Sigmoid colon (tissue), 6 donors: ENCODE measurements at regions not wholly inside any gene's neighbourhood (a gene's known extent, or its start where the extent isn't known, plus 50 kb on each side); places are given as distances from the start of the nearest gene placed in this dataset.

Experiments used
- DNase-seq: peaks from one replicate; pipeline ENCODE4 v3.0.0-alpha.2; 2019
- H3K27ac ChIP-seq, 4 donors: fragments of 200-600 bp; sonication (generic); one replicate each; pipeline ENCODE4 v1.5.1; 2016 to 2019; ENCODE audit warnings: mild to moderate bottlenecking in 1 of 4
- H3K27me3 ChIP-seq, 3 donors: fragments of 200-600 bp; sonication (generic); one replicate each; pipeline ENCODE4 v1.5.1; 2019; ENCODE audit warnings: mild to moderate bottlenecking in 1 of 3
- H3K36me3 ChIP-seq, 4 donors: fragments of 200-600 bp; sonication (generic); one replicate each; pipeline ENCODE4 v1.5.1; 2016 to 2019
- H3K4me1 ChIP-seq, 4 donors: fragments of 200-600 bp; sonication (generic); one replicate each; pipeline ENCODE4 v1.5.1; 2017 to 2019
- H3K4me3 ChIP-seq, 4 donors: fragments of 200-600 bp; sonication (generic); one replicate each; pipeline ENCODE4 v1.5.1; 2017 to 2019; ENCODE audit warnings: mild to moderate bottlenecking in 2 of 4, moderate library complexity in 1 of 4
- H3K9me3 ChIP-seq, 4 donors: fragments of 200-600 bp in 3 of 4; sonication (generic) in 3 of 4; one replicate each; pipeline versions ENCODE4 v1.5.1 to v1.6.1; 2013 to 2019
- CTCF ChIP-seq, 4 experiments: fragments of 450-650 bp in 3 of 4; fragments of 200-600 bp in 1 of 4; IDR thresholded peaks; one replicate each; pipeline ENCODE4 v1.5.1; 2016 to 2019; ENCODE audit warnings: antibody characterized with exemption in 4 of 4, mild to moderate bottlenecking in 3 of 4, moderate library complexity in 2 of 4
- EP300 ChIP-seq, 4 donors: sonication (generic); formaldehyde crosslinking; IDR thresholded peaks; one replicate each; pipeline ENCODE4 v1.6.1; 2017; ENCODE audit warnings: antibody characterized with exemption in 4 of 4
- POLR2A ChIP-seq, 2 donors: fragments of 450-650 bp; IDR thresholded peaks; one replicate each; pipeline ENCODE4 v1.6.1; 2016; ENCODE audit warnings: antibody characterized with exemption in 2 of 2, mild to moderate bottlenecking in 2 of 2, moderate library complexity in 2 of 2
- POLR2AphosphoS5 ChIP-seq, 4 donors: sonication (generic); formaldehyde crosslinking; IDR thresholded peaks; one replicate each; pipeline ENCODE4 v1.6.1; 2017; ENCODE audit warnings: antibody characterized with exemption in 4 of 4
- WGBS, 2 donors: extraction: QIAGEN DNeasy Blood & Tissue Kit; methylation state at CpG; one replicate each; pipeline ENCODE4 v1.1.7; 2013; 5-methylcytosine and 5-hydroxymethylcytosine counted together
- intact Hi-C: fragments of 100-400 bp; cut with DNase I; formaldehyde crosslinking; loops from one replicate; pipeline ENCODE4 v1.15.1; 2023
- donor health status: healthy with polysubstance abuse.
- donor health status: healthy.

- H3K4me3 ChIP-seq, result no peak overlapping the region
- no peak for DNase-seq
- WGBS, 2 donors, result 49 to 64% methylated on average over 10 of the region's 10 CpGs
- no peak for TF ChIP-seq EP300 (IDR thresholded peaks at IDR 0.05)
- no peak for TF ChIP-seq POLR2AphosphoS5 (IDR thresholded peaks at IDR 0.05)
- TF ChIP-seq POLR2A (IDR thresholded peaks at IDR 0.05), result no peak
- no peak for TF ChIP-seq CTCF (IDR thresholded peaks at IDR 0.05)
- peaks cover 0 to 10% (median 5%) of the 10 kb centered on the region in 4 donors for H3K4me1 ChIP-seq
- no peaks in the 10 kb centered on the region for H3K36me3 ChIP-seq
- no peaks in the 10 kb centered on the region for H3K27me3 ChIP-seq
- no peaks in the 10 kb centered on the region for H3K9me3 ChIP-seq
- intact Hi-C loops, result no loop called here
- no peak overlapping the region for H3K27ac ChIP-seq
Observed at GRCh38 chr3:72144773-72145505, 360.0 kb upstream of the PROK2 start.

- no peak overlapping the region for H3K27ac ChIP-seq
- H3K36me3 ChIP-seq, result no peaks in the 10 kb centered on the region
- TF ChIP-seq CTCF (IDR thresholded peaks at IDR 0.05), result no peak
- no peak for TF ChIP-seq POLR2A (IDR thresholded peaks at IDR 0.05)
- TF ChIP-seq POLR2AphosphoS5 (IDR thresholded peaks at IDR 0.05), result no peak
- no peak for TF ChIP-seq EP300 (IDR thresholded peaks at IDR 0.05)
- H3K27me3 ChIP-seq, result no peaks in the 10 kb centered on the region
- 72 to 75% methylated on average over 6 of the region's 6 CpGs for WGBS, 2 donors
- peaks cover 0 to 10% (median 5%) of the 10 kb centered on the region in 4 donors for H3K4me1 ChIP-seq
- no peaks in the 10 kb centered on the region for H3K9me3 ChIP-seq
- intact Hi-C loops, result no loop called here
- no peak for DNase-seq
- no peak overlapping the region for H3K4me3 ChIP-seq
Observed at GRCh38 chr3:72143966-72144717, 359.2 kb upstream of the PROK2 start.

- intact Hi-C loops, result no loop called here
- TF ChIP-seq POLR2AphosphoS5 (IDR thresholded peaks at IDR 0.05), result no peak
- H3K4me1 ChIP-seq, result peaks cover 0 to 10% (median 5%) of the 10 kb centered on the region in 4 donors
- 89 to 94% methylated on average over 7 of the region's 7 CpGs for WGBS, 2 donors
- no peaks in the 10 kb centered on the region for H3K9me3 ChIP-seq
- no peak overlapping the region for H3K27ac ChIP-seq
- no peak for DNase-seq
- no peak overlapping the region for H3K4me3 ChIP-seq
- no peaks in the 10 kb centered on the region for H3K27me3 ChIP-seq
- H3K36me3 ChIP-seq, result no peaks in the 10 kb centered on the region
Observed at GRCh38 chr3:72143322-72143721, 358.4 kb upstream of the PROK2 start.

GRCh38 chr3:72142028-72142427 lies 357.1 kb upstream of the PROK2 start:
- no peaks in the 10 kb centered on the region for H3K9me3 ChIP-seq
- H3K4me3 ChIP-seq, result no peak overlapping the region
- H3K27me3 ChIP-seq, result no peaks in the 10 kb centered on the region
- 32 to 35% methylated on average over 1 of the region's 1 CpG for WGBS, 2 donors
- H3K4me1 ChIP-seq, result peaks cover 0 to 10% (median 5%) of the 10 kb centered on the region in 4 donors
- TF ChIP-seq POLR2A (IDR thresholded peaks at IDR 0.05) (no peak), POLR2AphosphoS5 (IDR thresholded peaks at IDR 0.05) (no peak), CTCF (IDR thresholded peaks at IDR 0.05) (no peak), EP300 (IDR thresholded peaks at IDR 0.05) (no peak)
- H3K36me3 ChIP-seq, result no peaks in the 10 kb centered on the region
- DNase-seq, result no peak
- intact Hi-C loops, result no loop called here
- no peak overlapping the region for H3K27ac ChIP-seq

GRCh38 chr3:72141264-72141663 lies 356.3 kb upstream of the PROK2 start:
- H3K36me3 ChIP-seq, result no peaks in the 10 kb centered on the region
- H3K9me3 ChIP-seq, result no peaks in the 10 kb centered on the region
- intact Hi-C loops, result no loop called here
- TF ChIP-seq POLR2AphosphoS5 (IDR thresholded peaks at IDR 0.05) (no peak), CTCF (IDR thresholded peaks at IDR 0.05) (no peak), EP300 (IDR thresholded peaks at IDR 0.05) (no peak), POLR2A (IDR thresholded peaks at IDR 0.05) (no peak)
- peaks cover 0 to 10% (median 5%) of the 10 kb centered on the region in 4 donors for H3K4me1 ChIP-seq
- DNase-seq, result no peak
- H3K4me3 ChIP-seq, result no peak overlapping the region
- H3K27ac ChIP-seq, result no peak overlapping the region
- H3K27me3 ChIP-seq, result no peaks in the 10 kb centered on the region
- 94 to 97% methylated on average over 1 of the region's 1 CpG for WGBS, 2 donors
